VCaP (cell line): ENCODE measurements at regions not wholly inside any gene's neighbourhood (a gene's known extent, or its start where the extent isn't known, plus 50 kb on each side); places are given as distances from the start of the nearest gene placed in this dataset.
"Not testable (repeated sequence)": the region's sequence is repeated elsewhere in the genome, so short reads cannot be mapped to it uniquely, and the experiment has no call there.

Experiments used
- H3K27ac ChIP-seq: fragments of 450-650 bp; 2 replicates; pipeline ENCODE4 v1.5.1; 2017
- CTCF ChIP-seq: fragments of 450-650 bp; conservative IDR thresholded peaks from 2 replicates; pipeline ENCODE4 v1.5.1; 2017; ENCODE audit warnings: mild to moderate bottlenecking, moderate library complexity

GRCh38 chr5:1958211-1959010 is 75.7 kb upstream of the IRX4 start:
- no peak for TF ChIP-seq CTCF
- no peak overlapping the region for H3K27ac ChIP-seq

- H3K27ac ChIP-seq = no peak overlapping the region
- no peak for TF ChIP-seq CTCF
Measured at GRCh38 chr5:1955586-1955985, 72.9 kb upstream of the IRX4 start.

DNA sequence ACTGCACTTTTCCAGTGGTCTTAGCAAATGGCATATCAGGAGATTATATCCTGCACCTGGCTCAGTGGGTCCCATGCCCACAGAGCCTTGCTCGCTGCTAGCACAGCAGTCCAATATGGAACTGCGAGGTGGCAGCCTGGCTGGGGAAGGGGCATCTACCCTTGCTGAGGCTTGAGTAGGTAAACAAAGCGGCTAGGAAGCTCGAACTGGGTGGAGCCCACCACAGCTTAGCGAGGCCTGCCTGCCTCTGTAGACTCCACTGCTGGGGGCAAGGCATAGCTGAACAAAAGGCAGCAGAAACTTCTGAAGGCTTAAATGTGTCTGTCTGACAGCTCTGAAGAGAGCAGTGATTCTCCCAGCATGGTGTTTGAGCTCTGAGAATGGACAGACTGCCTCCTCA is 71.0 kb upstream of the IRX4 start:
- not testable (repeated sequence) for H3K27ac ChIP-seq

GRCh38 chr5:1952444-1953099 is 69.8 kb upstream of the IRX4 start:
- no peak for TF ChIP-seq CTCF
- H3K27ac ChIP-seq = no peak overlapping the region

- no peak overlapping the region for H3K27ac ChIP-seq
- no peak for TF ChIP-seq CTCF
Measured at GRCh38 chr5:1952021-1952420, 69.3 kb upstream of the IRX4 start.

GRCh38 chr5:1951165-1951816 is 68.6 kb upstream of the IRX4 start:
- no peak overlapping the region for H3K27ac ChIP-seq
- TF ChIP-seq CTCF = no peak

- TF ChIP-seq CTCF = no peak
- no peak overlapping the region for H3K27ac ChIP-seq
Measured at GRCh38 chr5:1950708-1951103, 68.0 kb upstream of the IRX4 start.
